ENCODE measurements at regions not wholly inside any gene's neighbourhood (a gene's known extent, or its start where the extent isn't known, plus 50 kb on each side); places are given as distances from the start of the nearest gene placed in this dataset.
"Not testable (repeated sequence)": the region's sequence is repeated elsewhere in the genome, so short reads cannot be mapped to it uniquely, and the experiment has no call there.

DNA sequence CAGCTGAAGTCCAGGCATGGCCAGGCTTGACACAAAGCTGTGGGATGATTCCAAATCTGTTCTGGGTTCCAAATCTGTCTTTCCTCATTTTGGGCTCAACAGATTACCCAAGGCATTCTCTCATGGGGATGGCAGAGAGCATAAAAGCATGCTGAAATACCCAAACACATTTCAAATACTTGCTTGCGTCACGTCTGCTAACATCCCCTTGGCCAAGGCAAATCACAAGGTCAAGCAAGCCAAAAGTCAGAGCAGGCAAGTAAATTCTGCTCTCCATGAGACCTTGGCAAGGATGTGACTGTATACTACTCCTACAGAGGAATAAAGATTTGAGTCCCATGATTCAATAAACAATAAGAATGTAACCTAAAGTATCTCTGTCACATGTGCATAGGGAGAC lies 306.7 kb downstream of the EPB41L4A start:
- no peak for DNase-seq (ENCODE audit: low read depth)

DNA sequence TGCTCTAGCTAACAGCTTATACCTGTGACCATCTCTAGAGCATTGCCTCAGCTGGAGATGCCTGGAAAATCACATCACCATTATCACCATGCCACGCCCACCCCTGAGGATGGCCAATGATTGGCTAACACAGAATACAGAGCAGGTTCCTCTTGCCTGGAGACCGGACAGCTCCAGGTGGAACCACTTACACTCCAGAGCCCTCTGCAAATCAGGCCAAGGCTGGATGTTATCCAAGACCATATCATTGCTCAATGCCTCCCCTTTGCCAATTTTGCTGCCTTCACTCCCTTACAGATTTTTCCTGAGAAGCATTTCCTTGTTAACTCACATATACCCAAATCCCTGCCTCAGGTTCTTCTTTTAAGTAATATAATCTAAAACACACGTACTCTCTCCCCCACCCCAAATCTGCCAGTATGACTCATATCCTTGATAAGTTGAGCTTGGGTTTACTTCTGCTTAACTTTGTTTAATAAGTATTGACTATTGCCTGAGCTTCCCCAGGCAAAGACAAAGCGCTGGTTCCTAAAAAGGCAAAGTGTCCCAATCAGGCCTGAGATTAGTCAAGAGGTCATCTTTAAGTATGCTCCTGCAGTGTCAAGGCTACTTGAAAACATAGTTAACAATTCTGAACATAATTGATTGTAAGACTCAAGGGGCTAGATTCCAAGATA lies 309.6 kb downstream of the EPB41L4A start:
- DNase-seq (ENCODE audit: low read depth): no peak

DNA sequence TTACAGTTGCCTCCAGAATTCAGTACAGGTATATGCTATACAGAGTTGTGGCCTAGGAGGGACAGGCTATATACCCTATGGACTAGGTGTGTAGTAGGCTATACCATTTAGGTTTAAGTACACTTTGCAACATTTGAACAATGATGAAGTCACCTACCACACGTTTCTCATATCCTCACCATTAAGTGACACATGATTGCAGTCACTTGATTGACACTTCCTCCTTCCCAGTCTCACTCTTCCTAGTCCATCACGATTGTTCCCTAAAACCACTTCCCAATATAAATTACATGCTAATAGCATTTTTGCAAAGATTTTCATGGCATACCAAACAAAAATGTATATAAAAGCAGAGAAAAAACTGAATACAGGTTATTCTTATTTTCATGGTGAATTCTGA lies 312.2 kb downstream of the EPB41L4A start:
- no peak for DNase-seq (ENCODE audit: low read depth)

DNA sequence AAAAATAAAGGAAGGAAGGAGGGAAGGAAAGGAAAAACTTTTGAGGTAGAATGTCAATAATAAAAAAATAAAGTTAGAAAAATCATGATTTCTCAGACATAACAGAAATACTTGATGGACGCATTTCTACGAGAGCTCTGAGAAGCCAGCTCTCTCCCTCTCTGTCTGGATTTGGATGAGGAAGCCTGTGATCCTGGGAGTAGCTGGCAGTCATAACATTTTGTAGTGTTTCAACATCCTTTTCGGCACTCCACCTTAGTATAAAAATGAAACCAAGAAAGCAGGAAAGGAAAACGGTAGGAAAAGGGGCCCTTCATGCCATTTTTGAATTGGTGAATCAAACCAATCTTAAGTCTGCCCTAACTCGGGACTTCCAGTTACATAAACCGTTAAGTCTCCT lies 321.3 kb downstream of the EPB41L4A start:
- DNase-seq (ENCODE audit: low read depth): no peak

DNA sequence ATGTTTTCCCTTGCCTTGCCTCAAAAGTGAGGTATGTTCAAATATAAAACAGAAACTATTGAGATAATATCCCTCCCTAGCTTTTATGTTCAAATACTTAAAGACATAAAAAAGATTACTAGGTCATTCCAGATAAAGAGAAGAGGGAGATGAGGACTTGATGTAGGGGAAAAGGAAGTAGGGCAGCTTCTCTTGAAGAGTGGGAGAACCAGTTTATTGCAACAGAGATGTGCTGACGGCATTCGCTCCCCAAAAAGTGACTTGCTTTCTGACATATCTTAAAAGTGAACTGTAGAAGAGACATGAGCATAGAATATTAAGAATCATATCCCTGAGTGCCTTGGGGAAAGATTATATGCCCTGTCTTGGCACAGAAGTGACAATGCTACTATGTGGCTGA lies 330.2 kb upstream of the NREP start:
- DNase-seq (ENCODE audit: low read depth): no peak

DNA sequence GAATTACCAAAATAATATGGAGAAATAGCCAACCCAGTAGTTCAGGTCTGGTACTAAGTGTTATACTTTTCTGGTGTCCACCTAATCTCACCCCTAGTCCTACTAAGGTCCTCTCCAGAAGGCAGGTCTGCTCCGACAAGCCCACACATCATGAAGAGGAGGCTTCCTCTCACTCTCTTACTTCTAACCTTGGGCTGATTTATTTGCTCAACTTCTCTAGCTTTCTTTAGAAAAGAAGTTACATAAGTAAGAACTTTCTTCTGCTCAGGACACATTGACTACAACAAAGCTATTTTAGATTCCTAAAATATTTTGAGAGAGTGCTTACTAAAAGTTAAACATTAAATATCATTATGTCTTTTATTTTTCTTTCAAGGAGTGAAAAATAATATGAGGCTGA lies 329.7 kb upstream of the NREP start:
- no peak for DNase-seq (ENCODE audit: low read depth)

DNA sequence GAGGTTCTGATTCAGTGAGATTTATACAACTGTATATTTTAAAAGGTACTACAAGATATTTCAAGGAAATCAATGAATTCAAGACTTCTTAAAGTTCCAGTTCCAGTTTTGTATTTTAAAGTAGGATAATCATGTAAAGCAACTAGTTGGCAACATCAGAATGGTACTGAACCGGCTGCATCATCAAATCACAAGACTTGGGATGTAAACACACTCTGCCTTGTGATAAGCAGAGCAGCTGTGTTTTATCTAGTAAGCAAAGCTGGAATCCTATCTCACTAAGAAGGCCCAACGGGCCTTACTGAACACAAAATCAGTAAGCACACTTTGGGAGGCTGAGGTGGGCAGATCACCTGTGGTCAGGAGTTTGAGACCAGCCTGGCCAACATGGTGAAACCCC lies 327.2 kb upstream of the NREP start:
- DNase-seq (ENCODE audit: low read depth): no peak

DNA sequence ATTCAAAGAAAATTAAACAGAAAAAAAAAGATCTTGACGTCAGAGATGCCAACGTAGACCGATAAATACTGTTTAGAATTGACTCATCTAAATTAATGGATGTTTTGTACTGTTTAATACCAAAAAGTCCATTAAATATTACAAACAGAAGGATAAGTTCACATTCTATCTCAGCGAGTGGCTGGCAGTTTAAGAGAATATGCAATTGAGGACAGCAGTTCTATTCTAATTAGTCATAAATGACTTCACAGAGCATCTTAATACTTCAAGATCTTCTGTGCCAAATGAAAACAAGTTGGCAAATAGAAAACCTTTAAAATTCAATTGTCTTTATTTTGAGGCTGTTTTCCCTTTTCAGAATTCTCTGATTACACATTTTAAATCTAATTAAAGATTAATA lies 326.6 kb upstream of the NREP start:
- no peak for DNase-seq (ENCODE audit: low read depth)

DNA sequence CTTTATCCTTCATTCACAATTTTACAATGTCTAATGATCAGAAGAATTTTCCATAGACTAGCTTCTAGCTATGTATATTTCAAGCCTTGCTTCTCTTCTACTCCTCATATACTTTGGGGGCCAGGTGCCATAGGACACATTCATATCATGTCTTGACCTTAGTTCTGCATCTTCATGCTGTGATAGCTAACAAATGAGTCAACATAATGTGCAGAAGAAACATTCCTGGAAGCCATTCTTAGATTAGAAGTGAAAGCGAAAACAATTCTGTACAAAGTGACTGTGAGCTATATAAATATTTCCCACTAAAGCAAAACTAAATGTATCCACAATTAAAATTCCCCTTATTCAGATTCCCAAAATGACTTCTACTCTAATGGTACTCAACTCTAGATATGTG lies 320.2 kb upstream of the NREP start:
- no peak for DNase-seq (ENCODE audit: low read depth)

DNA sequence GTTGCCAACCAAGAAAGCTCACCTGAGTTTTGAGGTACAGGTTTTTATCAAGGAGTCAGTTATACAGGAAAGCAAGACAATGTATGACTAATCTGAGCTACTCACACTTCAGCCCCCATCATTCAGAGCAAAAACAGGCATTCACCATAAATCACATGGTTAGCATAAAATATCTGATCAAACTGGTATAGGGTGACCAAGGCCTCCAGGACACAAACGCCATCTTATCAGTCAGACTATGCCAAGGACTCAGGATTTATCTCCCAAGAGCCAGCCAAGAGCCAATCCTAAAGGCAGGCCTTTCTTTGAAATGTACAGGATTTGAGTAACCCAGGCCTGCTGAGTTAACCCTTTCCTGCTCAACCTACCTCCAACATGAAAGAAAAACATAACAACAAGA lies 313.0 kb upstream of the NREP start:
- no peak for DNase-seq (ENCODE audit: low read depth)

DNA sequence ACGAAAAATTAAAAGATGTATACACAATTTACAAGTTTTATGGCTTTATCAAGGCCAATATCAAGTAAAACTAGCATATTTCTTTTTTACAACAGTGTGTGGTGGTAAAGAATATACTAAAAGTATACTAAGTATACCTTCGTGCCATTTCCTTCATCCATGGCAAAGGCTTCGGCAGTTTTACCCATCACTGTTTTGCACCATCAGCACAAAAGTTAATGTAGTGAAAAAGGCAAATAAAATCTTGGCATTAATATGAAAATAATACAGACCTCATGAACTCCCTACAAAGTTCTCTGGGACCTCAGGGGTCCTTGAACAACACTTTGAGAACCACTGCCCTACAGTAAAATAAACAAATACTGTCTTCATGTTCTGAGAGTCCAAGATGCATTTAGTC lies 312.3 kb upstream of the NREP start:
- DNase-seq (ENCODE audit: low read depth): no peak

DNA sequence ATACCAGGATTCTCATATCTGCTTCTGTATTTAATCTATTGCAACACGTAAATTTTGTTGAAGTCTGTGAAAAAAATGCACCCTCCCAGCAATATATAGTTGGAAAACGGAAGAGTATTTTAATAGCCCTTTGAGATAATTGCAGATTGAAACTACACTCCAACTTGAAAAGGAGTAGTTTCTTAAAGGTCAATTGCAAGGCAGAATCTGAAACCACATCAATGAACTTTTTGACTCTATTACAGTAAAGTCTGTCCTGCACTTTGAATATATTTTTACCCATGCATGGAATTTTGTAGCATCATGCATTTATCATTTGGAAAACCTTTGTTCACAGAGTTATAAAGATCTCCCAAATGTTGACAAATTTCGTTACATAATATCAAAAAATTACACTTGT lies 311.6 kb upstream of the NREP start:
- DNase-seq (ENCODE audit: low read depth): no peak

DNA sequence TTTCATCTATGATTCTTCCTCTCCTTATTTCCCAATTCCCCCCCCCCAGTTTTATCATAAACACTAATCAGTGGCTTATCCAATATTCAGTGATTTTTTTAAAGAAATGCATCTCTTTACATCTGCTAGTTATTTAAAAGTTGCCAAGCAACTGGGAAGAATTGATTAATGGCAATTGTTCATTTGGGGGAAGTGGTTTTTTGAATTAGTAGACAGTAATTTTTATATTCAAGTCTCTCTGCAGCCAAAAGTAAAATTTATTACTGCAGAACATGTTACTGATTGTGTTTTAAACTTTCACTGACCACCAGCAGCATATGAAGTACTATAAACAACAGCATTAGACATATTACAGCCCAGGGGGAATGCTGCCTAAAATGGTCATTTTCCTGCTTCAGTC lies 308.8 kb upstream of the NREP start:
- DNase-seq (ENCODE audit: low read depth): no peak

DNA sequence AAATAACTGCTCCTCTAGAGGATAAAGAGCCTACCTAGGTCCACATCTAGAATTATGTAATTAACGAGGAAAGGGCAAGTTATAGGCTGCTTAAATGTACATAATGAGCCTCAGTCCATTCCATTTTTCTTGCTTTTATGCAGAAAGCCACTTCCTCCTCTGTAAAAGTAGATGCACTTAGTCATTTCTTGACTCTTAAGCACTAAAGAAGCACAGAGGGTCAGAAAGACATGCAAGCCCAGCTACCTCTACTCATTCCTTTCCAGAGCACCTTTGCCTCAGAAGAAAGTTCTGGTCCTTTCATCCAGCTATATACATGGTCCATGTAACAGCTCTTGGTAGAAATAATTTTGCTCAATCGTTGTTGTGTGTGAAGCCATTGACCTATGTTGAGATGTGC lies 308.0 kb upstream of the NREP start:
- no peak for DNase-seq (ENCODE audit: low read depth)

DNA sequence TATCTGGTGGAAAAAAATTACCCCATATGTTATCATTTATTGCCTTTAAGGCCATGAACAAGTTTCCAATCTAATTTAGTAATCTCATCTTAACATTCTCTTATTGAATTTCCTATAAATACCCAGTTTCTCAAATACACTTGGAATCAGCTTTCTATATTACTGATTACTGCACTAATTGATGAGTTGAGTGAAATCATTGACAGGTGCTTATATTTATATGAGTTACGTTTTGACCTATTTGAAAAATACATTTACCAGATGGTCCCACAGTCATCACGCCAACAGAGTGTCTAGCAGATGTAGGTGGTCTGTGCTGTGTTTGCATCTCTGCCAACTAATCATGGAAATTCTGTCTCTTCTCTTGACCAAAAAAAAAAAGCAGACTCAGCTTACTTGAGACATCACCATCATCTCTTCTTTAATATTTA lies 307.3 kb upstream of the NREP start:
- DNase-seq (ENCODE audit: low read depth): no peak

DNA sequence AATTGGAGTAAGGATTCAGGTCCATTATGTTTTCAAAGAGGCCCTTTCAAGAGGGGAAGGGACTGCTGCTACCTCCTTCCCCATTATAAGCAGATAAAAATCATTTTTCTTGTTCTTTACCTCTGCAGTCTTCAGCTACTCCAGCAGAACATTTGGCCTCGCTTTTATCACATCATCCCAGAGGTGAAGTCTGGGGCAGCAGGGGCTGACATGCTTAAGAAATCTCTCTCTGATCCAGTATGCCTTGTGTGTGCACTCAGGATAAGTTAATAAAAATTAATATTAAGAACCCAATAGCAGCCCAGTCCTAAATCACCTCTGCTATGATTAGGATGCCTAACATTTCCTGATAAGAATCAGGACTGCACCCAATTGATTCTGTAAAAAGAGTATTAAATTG lies 306.9 kb upstream of the NREP start:
- no peak for DNase-seq (ENCODE audit: low read depth)

DNA sequence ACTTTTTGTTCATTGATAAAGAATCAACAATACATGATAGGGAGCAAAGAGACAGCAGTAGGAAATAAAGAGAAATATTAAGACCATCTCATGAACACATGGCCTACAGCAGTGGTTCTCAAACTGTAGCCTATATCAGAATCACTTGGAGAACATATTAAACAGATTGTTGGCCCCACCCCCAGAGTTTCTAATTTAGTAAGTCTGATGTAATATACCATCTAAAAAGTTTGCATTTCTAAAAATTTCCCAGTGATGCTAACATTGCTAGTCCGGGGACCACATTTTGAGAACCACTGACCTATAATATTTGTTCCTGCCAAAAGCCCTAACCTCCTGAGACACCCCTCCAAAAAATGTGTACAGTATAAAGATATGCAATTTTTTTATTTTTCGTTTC lies 306.2 kb upstream of the NREP start:
- no peak for DNase-seq (ENCODE audit: low read depth)

DNA sequence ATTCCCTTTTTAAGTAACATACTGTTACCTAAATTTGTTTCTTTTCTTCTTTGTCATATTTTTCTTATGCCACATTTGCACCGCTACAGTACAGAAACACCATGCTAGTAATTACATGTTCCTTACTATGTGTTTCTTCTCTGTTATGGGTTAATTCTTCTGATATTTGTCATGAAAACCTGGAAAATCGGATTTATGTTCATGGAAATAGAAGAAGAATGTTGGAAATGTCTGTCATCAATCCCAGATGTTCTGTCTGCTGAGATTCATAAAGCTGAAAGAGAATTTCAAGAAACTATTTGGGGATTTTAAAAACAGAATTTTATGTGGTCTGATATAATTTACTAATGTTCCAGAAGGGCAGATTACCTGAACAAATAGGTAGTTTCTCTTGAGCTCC lies 305.2 kb upstream of the NREP start:
- no peak for DNase-seq (ENCODE audit: low read depth)

DNA sequence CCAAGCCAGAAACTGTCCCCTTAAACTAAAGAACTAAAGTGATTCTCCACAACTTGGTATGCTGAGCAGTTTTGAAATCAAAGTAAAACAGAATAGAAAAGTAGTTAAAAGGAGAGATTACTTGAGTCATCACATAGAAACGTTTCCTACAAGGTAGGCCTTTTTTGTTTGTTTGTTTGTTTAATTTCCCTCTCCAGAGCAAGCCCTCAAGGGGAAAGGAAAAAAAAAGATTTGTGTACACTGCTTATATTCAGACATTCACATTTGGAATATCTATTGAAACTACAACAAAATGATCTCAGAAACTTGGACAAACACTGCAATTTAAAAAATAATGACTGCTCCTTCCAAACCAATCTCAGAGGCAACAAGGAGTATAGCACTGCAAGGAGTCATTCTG lies 304.7 kb upstream of the NREP start:
- no peak for DNase-seq (ENCODE audit: low read depth)

DNA sequence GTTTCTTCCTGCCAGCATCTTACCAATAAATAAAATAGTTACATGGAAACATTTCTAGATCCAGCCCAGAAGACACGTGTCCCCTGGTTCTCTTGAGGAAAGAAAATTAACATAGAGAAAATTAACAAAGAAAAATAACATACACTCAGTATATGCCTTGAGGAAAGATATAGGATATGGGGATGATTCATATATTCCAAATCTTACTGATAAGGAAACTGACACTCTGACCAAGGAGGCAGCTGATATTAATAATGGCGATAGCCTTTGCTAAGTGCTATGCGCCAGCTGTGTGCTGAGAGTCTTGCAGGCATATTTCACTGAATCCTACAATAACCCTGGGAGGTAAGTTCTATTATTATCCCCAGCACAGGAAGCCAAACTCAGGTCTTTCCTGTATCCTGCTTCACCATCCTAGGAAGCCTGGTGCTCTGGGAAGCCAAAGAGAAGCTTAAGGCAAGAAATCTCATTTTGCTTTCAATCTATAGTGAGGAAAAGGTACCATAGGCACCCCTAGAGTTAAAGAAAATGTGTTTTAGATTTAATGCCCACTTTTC lies 302.7 kb upstream of the NREP start:
- DNase-seq (ENCODE audit: low read depth): no peak

DNA sequence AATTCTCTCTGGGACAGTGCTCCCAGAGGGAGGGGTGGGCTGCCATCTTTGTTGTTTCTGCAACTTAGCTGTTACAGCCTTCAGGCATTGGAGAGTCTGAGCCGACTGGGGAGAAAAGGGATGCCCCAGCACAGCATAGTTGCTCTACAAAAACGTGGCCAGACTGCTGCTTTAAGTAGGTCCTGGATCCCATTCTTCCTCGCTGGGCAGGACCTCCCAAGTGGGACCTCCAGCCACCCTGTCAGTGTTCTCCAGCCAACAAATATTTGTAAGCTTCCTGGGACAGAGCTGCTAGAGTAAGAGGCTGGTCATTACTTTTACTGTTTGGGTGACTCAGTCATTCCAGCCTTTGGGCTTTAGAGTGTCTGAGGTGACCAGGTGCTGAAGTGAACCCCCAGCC lies 292.7 kb upstream of the NREP start:
- no peak for DNase-seq (ENCODE audit: low read depth)

DNA sequence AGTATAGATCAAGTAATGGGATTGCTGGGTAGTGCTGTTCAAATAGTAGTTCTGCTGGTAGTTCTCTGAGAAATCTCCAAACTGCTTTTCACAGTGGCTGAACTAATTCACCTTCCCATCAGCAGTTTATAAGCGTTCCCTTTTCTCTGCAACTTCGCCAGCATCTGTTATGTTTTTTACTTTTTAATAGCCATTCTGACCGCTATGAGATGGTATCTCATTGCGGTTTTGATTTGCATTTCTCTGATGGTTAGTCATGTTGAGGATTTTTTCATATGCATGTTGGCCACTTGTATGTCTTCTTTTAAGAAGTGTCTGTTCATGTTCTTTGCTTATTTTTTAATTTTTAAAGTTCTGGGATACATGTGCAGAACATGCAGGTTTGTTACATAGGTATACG lies 279.2 kb upstream of the NREP start:
- no peak for DNase-seq (ENCODE audit: low read depth)

DNA sequence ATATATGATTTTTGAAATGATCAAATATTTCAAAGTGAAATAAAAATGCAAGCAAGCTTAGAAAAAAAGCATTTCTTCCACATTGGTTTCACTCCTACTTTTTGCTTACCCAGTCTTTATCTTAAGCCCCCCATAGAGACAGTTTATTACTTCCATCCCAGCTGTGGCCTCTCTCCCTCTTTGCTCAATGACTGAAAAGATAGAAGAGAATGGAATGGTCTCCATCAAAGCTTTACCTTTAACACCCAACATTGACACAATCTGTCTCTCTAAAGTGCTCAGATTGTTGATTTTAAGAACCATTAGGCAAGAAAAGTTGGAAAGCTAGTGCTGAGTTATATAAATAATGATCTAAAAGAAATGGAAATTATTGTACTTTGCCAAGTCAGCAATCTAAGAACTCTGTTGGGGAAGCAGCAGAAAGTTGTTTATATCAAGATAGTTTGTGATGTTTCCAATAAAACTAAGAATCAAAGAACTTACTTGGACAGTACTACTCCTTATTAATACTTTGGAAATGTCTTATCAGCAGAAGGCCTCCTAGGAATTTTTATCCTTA lies 277.5 kb upstream of the NREP start:
- DNase-seq (ENCODE audit: low read depth): no peak

DNA sequence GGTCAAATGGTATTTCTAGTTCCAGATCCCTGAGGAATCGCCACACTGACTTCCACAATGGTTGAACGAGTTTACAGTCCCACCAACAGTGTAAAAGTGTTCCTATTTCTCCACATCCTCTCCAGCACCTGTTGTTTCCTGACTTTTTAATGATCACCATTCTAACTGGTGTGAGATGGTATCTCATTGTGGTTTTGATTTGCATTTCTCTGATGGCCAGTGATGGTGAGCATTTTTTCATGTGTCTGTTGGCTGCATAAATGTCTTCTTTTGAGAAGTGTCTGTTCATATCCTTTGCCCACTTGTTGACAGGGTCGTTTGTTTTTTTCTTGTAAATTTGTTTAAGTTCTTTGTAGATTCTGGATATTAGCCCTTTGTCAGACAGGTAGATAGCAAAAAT lies 269.9 kb upstream of the NREP start:
- not testable (repeated sequence) for DNase-seq (ENCODE audit: low read depth)
